Neural cell (in vitro differentiated cells): ENCODE measurements at regions not wholly inside any gene's neighbourhood (a gene's known extent, or its start where the extent isn't known, plus 50 kb on each side); places are given as distances from the start of the nearest gene placed in this dataset.

Source experiments
- H2AFZ ChIP-seq: fragments of 200-600, 300-800 bp; sonication (generic), shearing (Covaris generic); 2 replicates; pipeline ENCODE4 v1.6.0; 2014; ENCODE audit warnings: low read depth, mild to moderate bottlenecking, antibody characterized with exemption, low read length, moderate library complexity
- H3F3A ChIP-seq: fragments of 200-600 bp; shearing (Covaris generic); 2 replicates; pipeline ENCODE4 v1.6.1; 2016; ENCODE audit warnings: mild to moderate bottlenecking, moderate library complexity, mixed read lengths, antibody characterized with exemption, low read length; ENCODE audit not compliant: insufficient read depth, poor library complexity, severe bottlenecking
- H3K27ac ChIP-seq: fragments of 200-600, 300-800 bp; sonication (generic), shearing (Covaris generic); 2 replicates; pipeline ENCODE4 v1.5.1; 2014; ENCODE audit warnings: mild to moderate bottlenecking, low read length, moderate library complexity
- H3K27me3 ChIP-seq: fragments of 300-800, 200-600 bp; sonication (generic), shearing (Covaris generic); 2 replicates; pipeline ENCODE4 v1.6.0; 2014; ENCODE audit warnings: mild to moderate bottlenecking, low read depth, low read length, moderate library complexity; ENCODE audit not compliant: insufficient read depth
- H3K36me3 ChIP-seq: fragments of 300-800, 200-600 bp; sonication (generic), shearing (Covaris generic); 2 replicates; pipeline ENCODE4 v1.5.1; 2014; ENCODE audit warnings: mild to moderate bottlenecking, antibody characterized with exemption, low read length, moderate library complexity; ENCODE audit not compliant: insufficient read depth
- H3K4me2 ChIP-seq: fragments of 300-800, 200-600 bp; sonication (generic), shearing (Covaris generic); 2 replicates; pipeline ENCODE4 v1.6.0; 2014; ENCODE audit warnings: mild to moderate bottlenecking, low read length
- H3K4me3 ChIP-seq: fragments of 300-800, 200-600 bp; sonication (generic), shearing (Covaris generic); 2 replicates; pipeline ENCODE4 v1.5.1; 2014; ENCODE audit warnings: mild to moderate bottlenecking, low read length, moderate library complexity
- H3K79me2 ChIP-seq: fragments of 200-600 bp; shearing (Covaris generic); replicated peaks from 2 replicates; pipeline ENCODE4 v1.6.0; 2014; ENCODE audit warnings: mild to moderate bottlenecking, low read length, moderate library complexity; ENCODE audit not compliant: insufficient read depth
- H3K9ac ChIP-seq: fragments of 300-800, 200-600 bp; sonication (generic), shearing (Covaris generic); 2 replicates; pipeline ENCODE4 v1.6.1; 2016; ENCODE audit warnings: mild to moderate bottlenecking, low read length, mixed read lengths
- H3K9me2 ChIP-seq: fragments of 200-600 bp; shearing (Covaris generic); 2 replicates; pipeline ENCODE4 v1.6.1; 2016; ENCODE audit warnings: mild to moderate bottlenecking, low read length, mixed read lengths; ENCODE audit not compliant: insufficient read depth
- H3K9me3 ChIP-seq: fragments of 200-600, 300-800 bp; sonication (generic), shearing (Covaris generic); 2 replicates; pipeline ENCODE4 v1.6.1; 2016; ENCODE audit warnings: mild to moderate bottlenecking, mixed run types, low read length, moderate library complexity, mixed read lengths
- H4K20me1 ChIP-seq: fragments of 200-600 bp; shearing (Covaris generic); 2 replicates; pipeline ENCODE4 v1.6.1; 2016; ENCODE audit warnings: mild to moderate bottlenecking, mixed run types; ENCODE audit not compliant: insufficient read depth
- CTCF ChIP-seq: fragments of 450-650 bp; IDR thresholded peaks from 2 replicates; pipeline ENCODE4 v1.5.1; 2014; ENCODE audit warnings: antibody characterized with exemption, mild to moderate bottlenecking, moderate library complexity; ENCODE audit not compliant: poor library complexity, severe bottlenecking
- EP300 ChIP-seq: fragments of 450-650 bp; conservative IDR thresholded peaks from 2 replicates; pipeline ENCODE4 v1.6.1; 2014; ENCODE audit warnings: antibody characterized with exemption, mild to moderate bottlenecking, moderate library complexity; ENCODE audit not compliant: poor library complexity, severe bottlenecking
- EZH2 ChIP-seq: fragments of 200-600, 300-800 bp; shearing (Covaris generic), sonication (generic); IDR thresholded peaks from 2 replicates; pipeline ENCODE4 v1.6.1; 2014; ENCODE audit warnings: antibody characterized with exemption, low read length, borderline replicate concordance, mild to moderate bottlenecking; ENCODE audit not compliant: insufficient read depth, poor library complexity, severe bottlenecking
- MXI1 ChIP-seq: fragments of 450-650 bp; conservative IDR thresholded peaks from 2 replicates; pipeline ENCODE4 v1.6.1; 2014; ENCODE audit warnings: antibody characterized with exemption, mild to moderate bottlenecking; ENCODE audit not compliant: poor library complexity, severe bottlenecking
- POLR2AphosphoS5 ChIP-seq: IDR thresholded peaks from 2 replicates; pipeline ENCODE4 v1.6.1; 2012
- RAD21 ChIP-seq: fragments of 450-650 bp; conservative IDR thresholded peaks from 2 replicates; pipeline ENCODE4 v1.6.1; 2014; ENCODE audit warnings: antibody characterized with exemption, mild to moderate bottlenecking, moderate library complexity
- REST ChIP-seq: IDR thresholded peaks from 2 replicates; pipeline ENCODE4 v1.6.1; 2012; ENCODE audit warnings: borderline replicate concordance
- SMC3 ChIP-seq: fragments of 450-650 bp; conservative IDR thresholded peaks from 2 replicates; pipeline ENCODE4 v1.6.1; 2014; ENCODE audit warnings: antibody characterized with exemption, mild to moderate bottlenecking, moderate library complexity; ENCODE audit not compliant: poor library complexity
- TAF1 ChIP-seq: IDR thresholded peaks from 2 replicates; pipeline ENCODE4 v1.6.1; 2012; ENCODE audit warnings: low read depth

GRCh38 chr2:5098286-5098685, 593.9 kb upstream of the SOX11 start:
- H3K27me3 ChIP-seq, result no peaks in the 10 kb centered on the region
- no peaks in the 10 kb centered on the region for H3K9me2 ChIP-seq
- TF ChIP-seq TAF1, result no peak
- TF ChIP-seq EZH2, result no peak
- TF ChIP-seq MXI1, result no peak
- no peak for TF ChIP-seq RAD21
- TF ChIP-seq CTCF, result no peak
- no peak for TF ChIP-seq POLR2AphosphoS5
- no peaks in the 10 kb centered on the region for H3K36me3 ChIP-seq
- H3K27ac ChIP-seq, result no peak overlapping the region
- H3K4me3 ChIP-seq, result no peak overlapping the region
- no peaks in the 10 kb centered on the region for H3K79me2 ChIP-seq
- H3K9me3 ChIP-seq, result no peaks in the 10 kb centered on the region
- H3K9ac ChIP-seq, result no peak overlapping the region
- H4K20me1 ChIP-seq, result no peaks in the 10 kb centered on the region
- no peak overlapping the region for H3K4me2 ChIP-seq
- no peaks in the 10 kb centered on the region for H3F3A ChIP-seq
- no peak overlapping the region for H2AFZ ChIP-seq

GRCh38 chr2:5102823-5103222, 589.4 kb upstream of the SOX11 start:
- H2AFZ ChIP-seq, result no peak overlapping the region
- H3K27me3 ChIP-seq, result no peaks in the 10 kb centered on the region
- no peaks in the 10 kb centered on the region for H3K36me3 ChIP-seq
- H3K9me2 ChIP-seq, result no peaks in the 10 kb centered on the region
- H3K9ac ChIP-seq, result no peak overlapping the region
- H3K9me3 ChIP-seq, result peaks cover 5% of the 10 kb centered on the region
- no peaks in the 10 kb centered on the region for H4K20me1 ChIP-seq
- H3K4me3 ChIP-seq, result no peak overlapping the region
- TF ChIP-seq POLR2AphosphoS5 (no peak), EZH2 (no peak), CTCF (no peak), RAD21 (no peak), SMC3 (no peak), TAF1 (no peak), MXI1 (no peak), REST (no peak), EP300 (no peak)
- H3K27ac ChIP-seq, result no peak overlapping the region
- H3K4me2 ChIP-seq, result no peak overlapping the region
- no peaks in the 10 kb centered on the region for H3K79me2 ChIP-seq
- H3F3A ChIP-seq, result no peaks in the 10 kb centered on the region
